ENCODE measurements at regions not wholly inside any gene's neighbourhood (a gene's known extent, or its start where the extent isn't known, plus 50 kb on each side); places are given as distances from the start of the nearest gene placed in this dataset.

- TF ChIP-seq POLR2A (IDR thresholded peaks at IDR 0.05) = no peak
- no peak for TF ChIP-seq CTCF (IDR thresholded peaks at IDR 0.05 in 4 of 5, conservative IDR thresholded peaks at IDR 0.05 in 1 of 5)
These were observed 464.2 kb downstream of the NUF2 start for GRCh38 chr1:163785868-163786405.

Measured in gastrocnemius medialis (tissue), 4 donors.